ENCODE measurements at regions not wholly inside any gene's neighbourhood (a gene's known extent, or its start where the extent isn't known, plus 50 kb on each side); places are given as distances from the start of the nearest gene placed in this dataset.

DNA sequence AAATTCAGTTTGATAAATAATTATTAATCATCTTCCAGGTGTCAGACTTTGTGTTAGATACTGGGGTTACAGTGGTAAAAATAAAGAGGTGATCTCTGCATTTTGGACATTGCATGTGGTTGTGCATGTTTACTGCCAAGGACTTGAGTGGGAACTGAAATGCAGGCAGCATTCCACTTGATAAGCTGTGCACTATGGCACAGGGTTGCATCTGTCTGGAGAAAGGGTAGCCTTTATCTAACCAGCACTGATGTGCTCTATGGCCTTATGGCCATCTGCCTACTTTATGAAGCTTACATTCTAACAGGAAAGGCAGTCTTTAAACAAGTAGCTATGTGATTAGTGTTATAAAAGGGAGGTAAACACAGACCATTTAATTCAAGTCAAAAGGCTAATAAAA lies 53.0 kb upstream of the MLIP start:
- no peak for DNase-seq (ENCODE audit: low spot score)

DNA sequence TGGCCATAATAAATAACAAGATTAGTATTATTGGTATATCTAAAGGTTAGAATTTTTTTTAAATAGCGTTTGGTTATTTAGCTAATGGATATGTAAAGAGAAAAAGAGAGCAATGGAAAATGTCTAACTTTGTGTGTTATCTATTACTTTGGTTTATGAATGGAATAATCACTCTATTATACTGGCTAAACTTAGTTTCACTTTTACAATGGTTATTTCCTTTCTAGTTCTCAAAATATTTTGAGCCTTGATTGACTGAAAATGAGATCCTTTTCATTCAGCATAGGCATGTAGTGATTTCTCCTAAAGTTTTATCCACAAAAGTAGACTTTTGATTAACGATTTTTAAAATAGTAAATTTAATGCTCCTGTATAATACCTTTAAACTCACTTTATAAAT lies 51.6 kb upstream of the MLIP start:
- no peak for DNase-seq (ENCODE audit: low spot score)

DNA sequence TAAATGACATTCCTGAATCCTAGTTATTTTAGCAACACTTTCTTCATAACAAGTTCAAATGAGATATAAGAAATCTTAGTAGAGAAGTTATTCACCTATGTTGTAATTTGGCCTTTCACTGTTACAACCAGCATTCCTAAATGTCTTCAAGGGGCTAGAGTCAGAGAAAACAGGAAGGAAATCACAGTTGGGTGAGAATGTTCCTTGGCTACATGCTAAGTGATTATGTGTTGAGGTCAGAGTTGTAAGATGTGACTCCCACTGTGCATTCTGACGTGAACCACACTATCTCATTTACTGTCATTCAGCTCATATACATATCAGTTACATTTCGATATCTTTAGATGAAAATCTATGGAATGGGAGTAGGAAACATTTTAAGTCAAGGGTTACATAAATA lies 51.0 kb upstream of the MLIP start:
- no peak for DNase-seq (ENCODE audit: low spot score)
